ENCODE measurements at regions not wholly inside any gene's neighbourhood (a gene's known extent, or its start where the extent isn't known, plus 50 kb on each side); places are given as distances from the start of the nearest gene placed in this dataset.
"Not testable (repeated sequence)": the region's sequence is repeated elsewhere in the genome, so short reads cannot be mapped to it uniquely, and the experiment has no call there.

- H2AK5ac ChIP-seq (ENCODE audit: low read depth, low read length); H3K4ac ChIP-seq (replicated peaks; ENCODE audit: insufficient read length, low read depth, low read length); H3K4me1 ChIP-seq (replicated peaks in 1 of 4; ENCODE audit: control insufficient read depth in 3 of 4, insufficient read depth in 4 of 4, low read length in 3 of 4); H2BK15ac ChIP-seq (ENCODE audit: low read length); CTCF ChIA-PET (ENCODE audit: partially characterized antibody); H3K9ac ChIP-seq (replicated peaks in 1 of 4; ENCODE audit: extremely low read depth in 1 of 4, low read depth in 3 of 4, low read length in 3 of 4); H2BK12ac ChIP-seq (ENCODE audit: low read depth, low read length); H3K23me2 ChIP-seq (ENCODE audit: low read depth, low read length); H3K4me2 ChIP-seq (ENCODE audit: insufficient read depth in 1 of 2, low read depth in 2 of 2, low read length in 2 of 2); POLR2A ChIA-PET (ENCODE audit: partially characterized antibody); H3K79me2 ChIP-seq (ENCODE audit: control insufficient read depth in 1 of 2, insufficient read depth in 2 of 2, low read length in 2 of 2); H4K5ac ChIP-seq (ENCODE audit: insufficient read length, low read depth, low read length); H3K56ac ChIP-seq (replicated peaks; ENCODE audit: insufficient read length, low read depth, low read length); DNase-seq (ENCODE audit: low read depth in 1 of 2, low spot score in 2 of 2); H2BK120ac ChIP-seq (replicated peaks; ENCODE audit: low read depth, low read length); H4K8ac ChIP-seq (ENCODE audit: extremely low read depth, insufficient read depth, low read length); H3K79me1 ChIP-seq (ENCODE audit: low read depth, low read length); H3K18ac ChIP-seq (ENCODE audit: extremely low read depth, low read length); H4K20me1 ChIP-seq (replicated peaks in 1 of 2; ENCODE audit: control insufficient read depth in 1 of 2, insufficient read depth in 2 of 2, low read length in 2 of 2); H2AFZ ChIP-seq (ENCODE audit: low read length); H3K4me3 ChIP-seq (ENCODE audit: extremely low read depth in 1 of 4, insufficient read depth in 2 of 4, low read depth in 3 of 4, low read length in 4 of 4); H2BK20ac ChIP-seq (ENCODE audit: low read length); H3K14ac ChIP-seq (ENCODE audit: insufficient read length); H2BK5ac ChIP-seq (ENCODE audit: low read depth, low read length); H3K27me3 ChIP-seq (replicated peaks in 1 of 4; ENCODE audit: control insufficient read depth in 3 of 4, extremely low read depth in 1 of 4, insufficient read depth in 3 of 4, low read length in 3 of 4); H3K36me3 ChIP-seq (ENCODE audit: control insufficient read depth in 2 of 4, insufficient read depth in 4 of 4, low read length in 3 of 4); H3K9me3 ChIP-seq (ENCODE audit: insufficient read depth in 2 of 2, low read depth in 1 of 2, low read length in 1 of 2); H3K27ac ChIP-seq (ENCODE audit: low read depth, low read length); H3K23ac ChIP-seq (ENCODE audit: insufficient read length); H4K91ac ChIP-seq (replicated peaks; ENCODE audit: insufficient read length, low read length): not testable (repeated sequence)
- peak; percentile 82 for FAIRE-seq
- WGBS, 2 experiments (ENCODE audit: extremely low coverage in 1 of 2, insufficient coverage in 1 of 2, insufficient read length in 1 of 2, insufficient replicate concordance in 2 of 2, low coverage in 1 of 2, low lambda C conversion rate in 2 of 2, missing lambda C conversion rate in 1 of 2), result 94% methylated on average over 5 of the region's 5 CpGs; no CpG with 5 or more reads in 1 of the 2 experiments
Observed at GRCh38 chrY:3391508-3391907, 187.4 kb upstream of the TGIF2LY start.

GRCh38 chrY:3404241-3404640 lies 174.6 kb upstream of the TGIF2LY start:
- H3K18ac ChIP-seq (ENCODE audit: extremely low read depth, low read length); H2BK15ac ChIP-seq (ENCODE audit: low read length); H3K23ac ChIP-seq (ENCODE audit: insufficient read length); DNase-seq (ENCODE audit: low read depth in 1 of 2, low spot score in 2 of 2); H3K4ac ChIP-seq (replicated peaks; ENCODE audit: insufficient read length, low read depth, low read length); H4K20me1 ChIP-seq (replicated peaks in 1 of 2; ENCODE audit: control insufficient read depth in 1 of 2, insufficient read depth in 2 of 2, low read length in 2 of 2); H3K79me1 ChIP-seq (ENCODE audit: low read depth, low read length); FAIRE-seq; H3K27ac ChIP-seq (ENCODE audit: low read depth, low read length); H4K8ac ChIP-seq (ENCODE audit: extremely low read depth, insufficient read depth, low read length); H2AK5ac ChIP-seq (ENCODE audit: low read depth, low read length); CTCF ChIA-PET (ENCODE audit: partially characterized antibody); H3K79me2 ChIP-seq (ENCODE audit: control insufficient read depth in 1 of 2, insufficient read depth in 2 of 2, low read length in 2 of 2); H2BK5ac ChIP-seq (ENCODE audit: low read depth, low read length); H3K4me1 ChIP-seq (replicated peaks in 1 of 4; ENCODE audit: control insufficient read depth in 3 of 4, insufficient read depth in 4 of 4, low read length in 3 of 4); H3K4me3 ChIP-seq (ENCODE audit: extremely low read depth in 1 of 4, insufficient read depth in 2 of 4, low read depth in 3 of 4, low read length in 4 of 4); H2BK20ac ChIP-seq (ENCODE audit: low read length); H3K36me3 ChIP-seq (ENCODE audit: control insufficient read depth in 2 of 4, insufficient read depth in 4 of 4, low read length in 3 of 4); H4K5ac ChIP-seq (ENCODE audit: insufficient read length, low read depth, low read length); H2BK120ac ChIP-seq (replicated peaks; ENCODE audit: low read depth, low read length); H3K27me3 ChIP-seq (replicated peaks in 1 of 4; ENCODE audit: control insufficient read depth in 3 of 4, extremely low read depth in 1 of 4, insufficient read depth in 3 of 4, low read length in 3 of 4); H2BK12ac ChIP-seq (ENCODE audit: low read depth, low read length); H3K56ac ChIP-seq (replicated peaks; ENCODE audit: insufficient read length, low read depth, low read length); H3K9me3 ChIP-seq (ENCODE audit: insufficient read depth in 2 of 2, low read depth in 1 of 2, low read length in 1 of 2); POLR2A ChIA-PET (ENCODE audit: partially characterized antibody); H2AFZ ChIP-seq (ENCODE audit: low read length); H4K91ac ChIP-seq (replicated peaks; ENCODE audit: insufficient read length, low read length); H3K9ac ChIP-seq (replicated peaks in 1 of 4; ENCODE audit: extremely low read depth in 1 of 4, low read depth in 3 of 4, low read length in 3 of 4); H3K4me2 ChIP-seq (ENCODE audit: insufficient read depth in 1 of 2, low read depth in 2 of 2, low read length in 2 of 2); H3K14ac ChIP-seq (ENCODE audit: insufficient read length); H3K23me2 ChIP-seq (ENCODE audit: low read depth, low read length): not testable (repeated sequence)
- WGBS, 2 experiments (ENCODE audit: extremely low coverage in 1 of 2, insufficient coverage in 1 of 2, insufficient read length in 1 of 2, insufficient replicate concordance in 2 of 2, low coverage in 1 of 2, low lambda C conversion rate in 2 of 2, missing lambda C conversion rate in 1 of 2), result 87% methylated on average over 2 of the region's 3 CpGs; no CpG with 5 or more reads in 1 of the 2 experiments

Measured in H1 (cell line).